A549 (cell line): ENCODE measurements at regions not wholly inside any gene's neighbourhood (a gene's known extent, or its start where the extent isn't known, plus 50 kb on each side); places are given as distances from the start of the nearest gene placed in this dataset.

Experiments
- BHLHE40 ChIP-seq: IDR thresholded peaks from 2 replicates; pipeline ENCODE4 v1.6.1; 2012; ENCODE audit warnings: low read depth, low read length, inconsistent platforms
- CEBPB ChIP-seq, 2 experiments: fragments of >200 bp in 1 of 2; sonication (Bioruptor Twin) in 1 of 2; formaldehyde crosslinking in 1 of 2; IDR thresholded peaks; 2 replicates each; pipeline ENCODE4 v1.6.1; 2012 to 2016
- CTCF ChIP-seq: fragments of >200 bp; sonication (Bioruptor Twin); formaldehyde crosslinking; IDR thresholded peaks from 3 replicates; pipeline ENCODE4 v1.5.1; 2016
- EP300 ChIP-seq, 2 experiments: fragments of >200 bp; sonication (Bioruptor Twin); formaldehyde crosslinking; IDR thresholded peaks; 2 replicates in 1 of 2; 3 replicates in 1 of 2; pipeline ENCODE4 v1.6.1; 2016 to 2017
- KDM5A ChIP-seq: fragments of 200-600 bp; sonication (generic); IDR thresholded peaks from 2 replicates; pipeline ENCODE4 v1.6.1; 2016; ENCODE audit warnings: antibody characterized with exemption, mild to moderate bottlenecking
- MAFK ChIP-seq: fragments of 450-650 bp; IDR thresholded peaks from 2 replicates; pipeline ENCODE4 v1.6.1; 2014; ENCODE audit not compliant: partially characterized antibody
- MAZ ChIP-seq: fragments of 150-350 bp; IDR thresholded peaks from 2 replicates; pipeline ENCODE4 v1.6.1; 2014; ENCODE audit warnings: antibody characterized with exemption, low read depth, low read length, borderline replicate concordance
- POLR2A ChIP-seq: IDR thresholded peaks from 2 replicates; pipeline ENCODE4 v1.6.1; 2012; ENCODE audit warnings: mild to moderate bottlenecking, low read length
- RCOR1 ChIP-seq: fragments of 150-350 bp; IDR thresholded peaks from 2 replicates; pipeline ENCODE4 v1.6.1; 2014; ENCODE audit warnings: antibody characterized with exemption, low read length, low read depth
- REST ChIP-seq: fragments of 200-600 bp; sonication (generic); IDR thresholded peaks from 2 replicates; pipeline ENCODE4 v1.6.1; 2016; ENCODE audit warnings: antibody characterized with exemption, mild to moderate bottlenecking, moderate library complexity
- RFX5 ChIP-seq: fragments of 450-650 bp; IDR thresholded peaks from 2 replicates; pipeline ENCODE4 v1.7.1; 2014; ENCODE audit warnings: antibody characterized with exemption, mild to moderate bottlenecking, moderate library complexity
- RNF2 ChIP-seq: fragments of 200-600 bp; sonication (generic); IDR thresholded peaks from 2 replicates; pipeline ENCODE4 v1.6.1; 2016; ENCODE audit warnings: low read depth, mild to moderate bottlenecking, antibody characterized with exemption, moderate library complexity, borderline replicate concordance
- TP53 ChIP-seq: fragments of 250-450 bp; sonication (Bioruptor Pico); IDR thresholded peaks from 2 replicates; pipeline ENCODE4 v1.5.0; 2021; ENCODE audit warnings: mild to moderate bottlenecking, moderate library complexity

- TF ChIP-seq CTCF (no peak), CEBPB (IDR thresholded peaks at IDR 0.05) (no peak), EP300 (IDR thresholded peaks at IDR 0.05) (no peak), TP53 (CRISPR knock-in tag) (no peak), RNF2 (no peak), RFX5 (no peak), BHLHE40 (no peak), POLR2A (no peak), MAFK (no peak), KDM5A (no peak), REST (no peak), RCOR1 (no peak), MAZ (no peak)
Measured at GRCh38 chr11:110362971-110363509, 66.6 kb upstream of the RDX start.
